SK-N-MC (cell line): ENCODE measurements at regions not wholly inside any gene's neighbourhood (a gene's known extent, or its start where the extent isn't known, plus 50 kb on each side); places are given as distances from the start of the nearest gene placed in this dataset.

Experiments used
- FOXP2 ChIP-seq: optimal IDR thresholded peaks from 2 replicates; pipeline ENCODE3; 2011; ENCODE audit warnings: mild to moderate bottlenecking, moderate library complexity; ENCODE audit not compliant: insufficient read depth; ENCODE audit errors: extremely low read length, control extremely low read depth
- POLR2AphosphoS5 ChIP-seq: IDR thresholded peaks from 2 replicates; pipeline ENCODE4 v1.6.1; 2012; ENCODE audit warnings: mild to moderate bottlenecking, low read depth, low read length, borderline replicate concordance

GRCh38 chr10:113386005-113386404, 166.8 kb upstream of the HABP2 start:
- TF ChIP-seq FOXP2 (no peak), POLR2AphosphoS5 (no peak)
